A673 (cell line): ENCODE measurements at regions not wholly inside any gene's neighbourhood (a gene's known extent, or its start where the extent isn't known, plus 50 kb on each side); places are given as distances from the start of the nearest gene placed in this dataset.

Experiments
- EZH2 ChIP-seq: fragments of 200-600 bp; sonication (generic); IDR thresholded peaks from 2 replicates; pipeline ENCODE4 v1.6.1; 2017; ENCODE audit warnings: borderline replicate concordance, low read depth, mild to moderate bottlenecking, mixed read lengths, antibody characterized with exemption, low read length; ENCODE audit not compliant: poor library complexity, severe bottlenecking
- TF ChIP-seq, protein P1 (sequence below): fragments of 300-800, 200-600 bp; sonication (generic); conservative IDR thresholded peaks from 2 replicates; pipeline ENCODE4 v1.5.1; 2017; ENCODE audit warnings: low read depth, mild to moderate bottlenecking, antibody characterized with exemption, low read length, moderate library complexity, mixed read lengths

DNA sequence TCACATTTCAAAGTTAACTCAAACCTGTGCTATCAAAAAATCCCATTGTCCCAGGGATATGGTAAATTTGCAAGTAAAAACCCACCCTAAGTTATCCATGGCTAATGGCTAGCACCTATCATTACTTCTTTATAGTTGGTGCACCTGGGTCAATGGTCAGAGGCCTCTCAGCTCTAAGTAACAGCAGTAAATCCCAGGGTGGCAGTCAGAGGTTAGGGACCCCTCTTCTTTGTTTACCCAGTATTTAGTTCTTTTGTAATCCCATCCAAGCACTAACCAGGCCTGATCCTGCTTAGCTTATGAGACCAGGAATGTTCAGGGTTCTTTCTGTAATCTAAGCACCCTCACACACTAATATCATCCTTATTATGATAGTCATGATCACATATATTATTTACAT is 52.1 kb upstream of the WWC1 start:
- TF ChIP-seq, protein P1, sequence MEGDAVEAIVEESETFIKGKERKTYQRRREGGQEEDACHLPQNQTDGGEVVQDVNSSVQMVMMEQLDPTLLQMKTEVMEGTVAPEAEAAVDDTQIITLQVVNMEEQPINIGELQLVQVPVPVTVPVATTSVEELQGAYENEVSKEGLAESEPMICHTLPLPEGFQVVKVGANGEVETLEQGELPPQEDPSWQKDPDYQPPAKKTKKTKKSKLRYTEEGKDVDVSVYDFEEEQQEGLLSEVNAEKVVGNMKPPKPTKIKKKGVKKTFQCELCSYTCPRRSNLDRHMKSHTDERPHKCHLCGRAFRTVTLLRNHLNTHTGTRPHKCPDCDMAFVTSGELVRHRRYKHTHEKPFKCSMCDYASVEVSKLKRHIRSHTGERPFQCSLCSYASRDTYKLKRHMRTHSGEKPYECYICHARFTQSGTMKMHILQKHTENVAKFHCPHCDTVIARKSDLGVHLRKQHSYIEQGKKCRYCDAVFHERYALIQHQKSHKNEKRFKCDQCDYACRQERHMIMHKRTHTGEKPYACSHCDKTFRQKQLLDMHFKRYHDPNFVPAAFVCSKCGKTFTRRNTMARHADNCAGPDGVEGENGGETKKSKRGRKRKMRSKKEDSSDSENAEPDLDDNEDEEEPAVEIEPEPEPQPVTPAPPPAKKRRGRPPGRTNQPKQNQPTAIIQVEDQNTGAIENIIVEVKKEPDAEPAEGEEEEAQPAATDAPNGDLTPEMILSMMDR = no peak
- no peak for TF ChIP-seq EZH2
